Epithelial cell of proximal tubule (primary cell): ENCODE measurements at regions not wholly inside any gene's neighbourhood (a gene's known extent, or its start where the extent isn't known, plus 50 kb on each side); places are given as distances from the start of the nearest gene placed in this dataset.
"Not testable (repeated sequence)": the region's sequence is repeated elsewhere in the genome, so short reads cannot be mapped to it uniquely, and the experiment has no call there.

ENCODE experiments used
- DNase-seq: peaks from one replicate; pipeline ENCODE4 v3.0.0-alpha.2; 2011; ENCODE audit warnings: low read depth
- H3K4me3 ChIP-seq: 2 replicates; pipeline ENCODE4 v1.5.1; 2011; ENCODE audit warnings: low read depth, mild to moderate bottlenecking, low read length
- TF ChIP-seq, protein P1 (sequence below): conservative IDR thresholded peaks from 2 replicates; pipeline ENCODE4 v1.5.1; 2012; ENCODE audit warnings: low read depth, mild to moderate bottlenecking, low read length

DNA sequence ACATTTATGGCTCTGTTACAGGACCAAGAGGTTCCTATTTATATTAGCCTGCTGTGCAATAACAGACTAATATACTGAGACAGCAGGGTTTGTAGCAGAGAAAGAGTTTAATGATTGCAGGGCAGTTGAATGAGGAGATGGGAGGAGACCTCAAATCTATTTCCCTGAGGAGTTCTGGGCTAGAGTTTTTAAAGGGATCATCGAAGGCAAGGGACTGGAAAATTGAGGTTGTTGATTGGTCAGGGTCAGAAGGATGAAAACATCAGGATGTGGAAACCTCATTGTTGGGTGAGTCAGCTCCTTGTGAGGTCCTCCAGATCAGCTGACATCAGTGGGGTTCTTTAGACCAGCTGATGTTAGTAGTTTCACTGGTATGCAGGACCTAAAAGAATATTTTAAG is 60.6 kb upstream of the GOLGA8B start:
- H3K4me3 ChIP-seq, result no peak overlapping the region
- TF ChIP-seq, protein P1, sequence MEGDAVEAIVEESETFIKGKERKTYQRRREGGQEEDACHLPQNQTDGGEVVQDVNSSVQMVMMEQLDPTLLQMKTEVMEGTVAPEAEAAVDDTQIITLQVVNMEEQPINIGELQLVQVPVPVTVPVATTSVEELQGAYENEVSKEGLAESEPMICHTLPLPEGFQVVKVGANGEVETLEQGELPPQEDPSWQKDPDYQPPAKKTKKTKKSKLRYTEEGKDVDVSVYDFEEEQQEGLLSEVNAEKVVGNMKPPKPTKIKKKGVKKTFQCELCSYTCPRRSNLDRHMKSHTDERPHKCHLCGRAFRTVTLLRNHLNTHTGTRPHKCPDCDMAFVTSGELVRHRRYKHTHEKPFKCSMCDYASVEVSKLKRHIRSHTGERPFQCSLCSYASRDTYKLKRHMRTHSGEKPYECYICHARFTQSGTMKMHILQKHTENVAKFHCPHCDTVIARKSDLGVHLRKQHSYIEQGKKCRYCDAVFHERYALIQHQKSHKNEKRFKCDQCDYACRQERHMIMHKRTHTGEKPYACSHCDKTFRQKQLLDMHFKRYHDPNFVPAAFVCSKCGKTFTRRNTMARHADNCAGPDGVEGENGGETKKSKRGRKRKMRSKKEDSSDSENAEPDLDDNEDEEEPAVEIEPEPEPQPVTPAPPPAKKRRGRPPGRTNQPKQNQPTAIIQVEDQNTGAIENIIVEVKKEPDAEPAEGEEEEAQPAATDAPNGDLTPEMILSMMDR, result no peak
- DNase-seq, result no peak

DNA sequence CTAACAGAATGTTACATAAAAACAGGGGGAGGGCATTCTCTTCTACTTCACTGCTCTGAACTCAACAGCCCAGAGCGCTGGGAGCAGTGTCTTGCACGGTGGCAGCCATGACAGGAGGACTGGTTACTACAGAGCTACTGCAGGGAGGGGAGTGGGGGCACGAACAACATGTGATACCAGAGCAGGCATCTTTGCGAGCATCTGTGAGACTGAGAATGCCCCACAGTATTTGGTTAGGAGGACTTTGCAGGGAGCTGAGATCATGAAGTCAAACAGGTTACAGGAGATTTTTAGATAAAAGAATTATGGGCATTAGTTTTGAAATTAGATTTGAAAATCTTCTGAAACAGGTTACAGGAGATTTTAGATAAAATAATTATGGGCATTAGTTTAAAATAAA is 58.8 kb upstream of the GOLGA8B start:
- TF ChIP-seq, protein P1, result no peak
- no peak overlapping the region for H3K4me3 ChIP-seq
- no peak for DNase-seq

DNA sequence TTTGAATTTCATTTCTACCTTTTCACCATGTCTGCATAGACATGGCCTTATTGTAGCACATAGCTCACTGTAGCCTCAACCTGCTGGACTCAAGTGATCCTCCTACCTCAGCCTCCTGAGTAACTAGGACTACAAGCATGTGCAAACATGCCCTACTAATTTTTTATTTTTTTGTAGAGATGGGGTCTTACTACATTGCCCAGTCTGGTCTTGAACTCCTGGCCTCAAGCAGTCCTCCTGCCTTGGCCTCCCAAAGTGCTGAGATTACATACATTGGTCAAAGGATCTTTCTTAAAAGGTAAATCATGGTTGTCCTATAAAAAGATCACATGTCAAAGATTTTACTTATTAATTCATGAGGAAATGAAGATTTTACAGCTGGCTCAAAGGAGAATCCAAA is 57.2 kb upstream of the GOLGA8B start:
- DNase-seq, result no peak
- no peak overlapping the region for H3K4me3 ChIP-seq
- TF ChIP-seq, protein P1, result no peak

DNA sequence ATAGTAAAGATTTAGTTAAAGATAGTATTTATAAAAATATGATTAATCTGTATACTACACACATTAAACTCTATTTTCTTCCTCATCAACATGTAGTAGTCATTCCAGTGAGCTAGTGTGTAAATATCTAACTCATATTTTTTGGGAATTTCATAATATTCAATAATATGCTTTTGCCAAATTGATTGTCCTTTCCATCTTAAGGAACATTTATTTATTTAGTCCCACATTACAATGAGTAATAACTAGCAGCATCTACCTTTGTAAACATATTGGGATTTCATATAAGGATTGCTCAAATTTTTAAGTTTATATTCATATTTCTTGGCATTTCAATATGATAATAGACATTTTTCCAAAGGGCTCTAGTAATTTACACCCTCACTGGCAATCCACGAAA is 53.9 kb upstream of the GOLGA8B start:
- TF ChIP-seq, protein P1, result no peak
- H3K4me3 ChIP-seq, result no peak overlapping the region
- no peak for DNase-seq

DNA sequence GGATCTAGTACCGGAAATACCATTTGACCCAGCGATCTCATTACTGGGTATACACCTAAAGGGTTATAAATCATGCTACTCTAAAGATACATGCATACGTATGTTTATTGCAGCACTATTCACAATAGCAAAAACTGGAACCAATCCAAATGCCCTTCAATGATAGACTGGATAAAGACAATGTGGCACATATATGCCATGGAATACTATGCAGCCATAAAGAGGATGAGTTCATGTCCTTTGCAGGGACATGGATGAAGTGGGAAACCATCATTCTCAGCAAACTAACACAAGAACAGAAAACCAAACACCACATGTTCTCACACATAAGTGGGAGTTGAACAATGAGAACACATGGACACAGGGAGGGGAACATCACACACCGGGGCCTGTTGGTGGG is 50.2 kb upstream of the GOLGA8B start:
- H3K4me3 ChIP-seq, result not testable (repeated sequence)

More for the DNA sequence above, 50.2 kb upstream of the GOLGA8B start:
- not testable (repeated sequence) for DNase-seq
